ENCODE measurements at regions not wholly inside any gene's neighbourhood (a gene's known extent, or its start where the extent isn't known, plus 50 kb on each side); places are given as distances from the start of the nearest gene placed in this dataset.

DNA sequence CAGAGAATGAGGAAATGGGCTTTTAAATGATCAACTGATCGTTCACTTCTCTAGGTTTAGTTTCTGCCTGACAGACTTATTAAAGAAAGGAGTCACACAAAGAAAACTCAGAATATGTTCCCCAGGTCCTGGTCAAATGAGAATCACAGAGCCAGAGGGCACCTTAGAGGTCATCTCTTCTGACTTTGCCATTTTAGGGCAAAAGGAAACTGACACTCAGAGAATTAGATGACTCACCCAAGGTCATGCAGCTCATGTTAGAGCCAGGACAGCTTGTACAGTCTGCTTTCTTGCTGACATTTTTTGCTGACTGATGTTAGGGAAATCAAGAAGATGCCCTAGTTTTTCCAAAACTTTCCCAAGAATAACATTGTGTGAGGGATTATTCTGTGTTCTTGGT is 312.7 kb upstream of the SP8 start:
- H3K4me3 ChIP-seq (ENCODE audit: low read depth, low read length) = no peak overlapping the region
- TF ChIP-seq, protein P1, sequence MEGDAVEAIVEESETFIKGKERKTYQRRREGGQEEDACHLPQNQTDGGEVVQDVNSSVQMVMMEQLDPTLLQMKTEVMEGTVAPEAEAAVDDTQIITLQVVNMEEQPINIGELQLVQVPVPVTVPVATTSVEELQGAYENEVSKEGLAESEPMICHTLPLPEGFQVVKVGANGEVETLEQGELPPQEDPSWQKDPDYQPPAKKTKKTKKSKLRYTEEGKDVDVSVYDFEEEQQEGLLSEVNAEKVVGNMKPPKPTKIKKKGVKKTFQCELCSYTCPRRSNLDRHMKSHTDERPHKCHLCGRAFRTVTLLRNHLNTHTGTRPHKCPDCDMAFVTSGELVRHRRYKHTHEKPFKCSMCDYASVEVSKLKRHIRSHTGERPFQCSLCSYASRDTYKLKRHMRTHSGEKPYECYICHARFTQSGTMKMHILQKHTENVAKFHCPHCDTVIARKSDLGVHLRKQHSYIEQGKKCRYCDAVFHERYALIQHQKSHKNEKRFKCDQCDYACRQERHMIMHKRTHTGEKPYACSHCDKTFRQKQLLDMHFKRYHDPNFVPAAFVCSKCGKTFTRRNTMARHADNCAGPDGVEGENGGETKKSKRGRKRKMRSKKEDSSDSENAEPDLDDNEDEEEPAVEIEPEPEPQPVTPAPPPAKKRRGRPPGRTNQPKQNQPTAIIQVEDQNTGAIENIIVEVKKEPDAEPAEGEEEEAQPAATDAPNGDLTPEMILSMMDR (IDR thresholded peaks at IDR 0.05; ENCODE audit: borderline replicate concordance, insufficient read depth, low read depth, low read length) = no peak

DNA sequence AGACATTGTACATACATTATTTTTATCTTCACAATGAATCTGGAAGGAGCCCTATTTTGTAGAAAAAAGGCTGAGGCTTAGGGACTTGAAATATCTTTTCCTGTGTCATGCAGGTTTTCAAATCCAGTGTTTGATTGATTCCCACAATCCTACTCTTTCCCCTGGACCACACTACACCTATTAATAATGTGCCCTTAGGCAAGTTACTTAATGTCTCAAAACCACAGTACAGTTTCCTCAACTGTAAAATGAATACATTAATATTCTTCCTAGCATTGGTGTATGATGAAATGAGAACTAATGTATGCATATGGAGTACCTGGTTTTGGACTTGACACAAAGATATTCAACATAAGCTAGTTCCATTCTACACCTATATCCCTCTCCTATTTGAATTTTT is 313.3 kb upstream of the SP8 start:
- no peak overlapping the region for H3K4me3 ChIP-seq (ENCODE audit: low read depth, low read length)
- TF ChIP-seq, protein P1 (IDR thresholded peaks at IDR 0.05; ENCODE audit: borderline replicate concordance, insufficient read depth, low read depth, low read length) = no peak

DNA sequence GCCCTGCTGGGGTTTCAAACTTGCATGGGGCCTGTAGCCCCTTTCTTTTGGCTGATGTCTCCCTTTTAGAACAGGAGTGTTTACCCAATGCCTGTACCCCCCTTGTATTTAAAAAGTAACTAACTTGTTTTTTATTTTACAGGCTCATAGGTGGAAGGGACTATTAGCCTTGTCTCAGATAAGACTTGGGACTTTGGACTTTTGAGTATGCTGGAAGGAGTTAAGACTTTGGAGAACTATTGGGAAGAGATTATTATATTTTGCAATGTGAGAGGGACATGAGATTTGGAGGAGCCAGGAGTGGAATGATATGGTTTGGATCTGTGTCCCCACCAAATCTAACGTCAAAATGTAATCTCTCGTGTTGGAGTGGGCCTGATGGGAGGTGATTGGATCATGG is 314.9 kb upstream of the SP8 start:
- no peak overlapping the region for H3K4me3 ChIP-seq (ENCODE audit: low read depth, low read length)
- TF ChIP-seq, protein P1 (IDR thresholded peaks at IDR 0.05; ENCODE audit: borderline replicate concordance, insufficient read depth, low read depth, low read length) = no peak

GRCh38 chr7:21103426-21104123 is 316.9 kb upstream of the SP8 start:
- no peak overlapping the region for H3K4me3 ChIP-seq (ENCODE audit: low read depth, low read length)
- TF ChIP-seq, protein P1 (IDR thresholded peaks at IDR 0.05; ENCODE audit: borderline replicate concordance, insufficient read depth, low read depth, low read length) = no peak

GRCh38 chr7:21104124-21104500 is 317.4 kb upstream of the SP8 start:
- H3K4me3 ChIP-seq (ENCODE audit: low read depth, low read length) = no peak overlapping the region
- TF ChIP-seq, protein P1 (IDR thresholded peaks at IDR 0.05; ENCODE audit: borderline replicate concordance, insufficient read depth, low read depth, low read length) = no peak

- TF ChIP-seq, protein P1 (IDR thresholded peaks at IDR 0.05; ENCODE audit: borderline replicate concordance, insufficient read depth, low read depth, low read length) = no peak
- no peak overlapping the region for H3K4me3 ChIP-seq (ENCODE audit: low read depth, low read length)
Measured at GRCh38 chr7:21106296-21106732, 319.6 kb upstream of the SP8 start.

- H3K4me3 ChIP-seq (ENCODE audit: low read depth, low read length) = no peak overlapping the region
- TF ChIP-seq, protein P1 (IDR thresholded peaks at IDR 0.05; ENCODE audit: borderline replicate concordance, insufficient read depth, low read depth, low read length) = no peak
Measured at GRCh38 chr7:21107101-21107500, 320.4 kb upstream of the SP8 start.
